ENCODE measurements at regions not wholly inside any gene's neighbourhood (a gene's known extent, or its start where the extent isn't known, plus 50 kb on each side); places are given as distances from the start of the nearest gene placed in this dataset.

DNA sequence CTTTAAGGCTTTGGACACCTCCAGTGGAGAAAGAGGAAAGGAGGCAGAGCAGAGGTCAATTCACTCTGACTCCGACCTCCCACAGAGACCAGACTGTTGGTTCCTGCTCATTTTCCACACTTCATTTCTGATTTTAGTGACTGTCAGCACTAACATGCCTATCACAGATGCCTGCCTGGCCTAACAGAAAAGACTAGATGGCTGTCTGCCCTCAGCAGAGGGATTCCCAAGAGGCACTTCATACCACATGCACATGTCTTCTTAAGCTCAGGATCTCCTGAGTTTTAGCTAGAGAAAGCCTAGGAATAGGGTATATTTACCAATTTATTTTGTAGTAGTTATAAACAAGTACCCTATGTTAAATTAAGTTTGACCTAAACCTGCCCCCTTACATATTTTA lies 336.0 kb downstream of the ENC1 start:
- TF ChIP-seq EZH2phosphoT487 (IDR thresholded peaks at IDR 0.05; ENCODE audit: borderline replicate concordance) = no peak
- no peak for TF ChIP-seq CTCF (conservative IDR thresholded peaks at IDR 0.05; ENCODE audit: low read length)
- Histone ChIP-seq H3K27me3 (ENCODE audit: insufficient read depth, low read length, poor library complexity, severe bottlenecking) (peaks cover 4% of the 10 kb centered on the region), H3K9me2 (replicated peaks; ENCODE audit: low read depth, low read length) (no peaks in the 10 kb centered on the region), H3K9me3 (ENCODE audit: insufficient read depth, low read depth, low read length) (no peaks in the 10 kb centered on the region), H3K4me1 (ENCODE audit: insufficient read depth, low read length, poor library complexity, severe bottlenecking) (no peaks in the 10 kb centered on the region), H2AFZ (ENCODE audit: low read length) (no peak overlapping the region), H3K36me3 (ENCODE audit: insufficient read depth, low read length) (no peaks in the 10 kb centered on the region), H3F3A (ENCODE audit: low read depth) (no peaks in the 10 kb centered on the region), H3K4me3 (ENCODE audit: low read length, poor library complexity, severe bottlenecking) (no peak overlapping the region), H3K4me2 (ENCODE audit: low read depth, low read length, poor library complexity, severe bottlenecking) (no peak overlapping the region), H3K9ac (ENCODE audit: low read depth, low read length, poor library complexity, severe bottlenecking) (no peak overlapping the region), H3K79me2 (ENCODE audit: insufficient read depth, low read length) (no peaks in the 10 kb centered on the region), H4K20me1 (ENCODE audit: insufficient read depth, low read length, poor library complexity, severe bottlenecking) (no peaks in the 10 kb centered on the region)

- Histone ChIP-seq H2AFZ (ENCODE audit: low read length) (no peak overlapping the region), H3K4me2 (ENCODE audit: low read depth, low read length, poor library complexity, severe bottlenecking) (no peak overlapping the region), H3K36me3 (ENCODE audit: insufficient read depth, low read length) (no peaks in the 10 kb centered on the region), H3F3A (ENCODE audit: low read depth) (no peaks in the 10 kb centered on the region), H3K4me3 (ENCODE audit: low read length, poor library complexity, severe bottlenecking) (no peak overlapping the region), H3K27me3 (ENCODE audit: insufficient read depth, low read length, poor library complexity, severe bottlenecking) (peaks cover 4% of the 10 kb centered on the region), H3K9me3 (ENCODE audit: insufficient read depth, low read depth, low read length) (no peaks in the 10 kb centered on the region), H3K9ac (ENCODE audit: low read depth, low read length, poor library complexity, severe bottlenecking) (no peak overlapping the region), H3K4me1 (ENCODE audit: insufficient read depth, low read length, poor library complexity, severe bottlenecking) (no peaks in the 10 kb centered on the region), H3K79me2 (ENCODE audit: insufficient read depth, low read length) (no peaks in the 10 kb centered on the region), H4K20me1 (ENCODE audit: insufficient read depth, low read length, poor library complexity, severe bottlenecking) (no peaks in the 10 kb centered on the region), H3K9me2 (replicated peaks; ENCODE audit: low read depth, low read length) (no peaks in the 10 kb centered on the region)
- TF ChIP-seq EZH2phosphoT487 (IDR thresholded peaks at IDR 0.05; ENCODE audit: borderline replicate concordance) (no peak), CTCF (conservative IDR thresholded peaks at IDR 0.05; ENCODE audit: low read length) (no peak)
Measured at GRCh38 chr5:74303578-74303977, 336.9 kb downstream of the ENC1 start.

DNA sequence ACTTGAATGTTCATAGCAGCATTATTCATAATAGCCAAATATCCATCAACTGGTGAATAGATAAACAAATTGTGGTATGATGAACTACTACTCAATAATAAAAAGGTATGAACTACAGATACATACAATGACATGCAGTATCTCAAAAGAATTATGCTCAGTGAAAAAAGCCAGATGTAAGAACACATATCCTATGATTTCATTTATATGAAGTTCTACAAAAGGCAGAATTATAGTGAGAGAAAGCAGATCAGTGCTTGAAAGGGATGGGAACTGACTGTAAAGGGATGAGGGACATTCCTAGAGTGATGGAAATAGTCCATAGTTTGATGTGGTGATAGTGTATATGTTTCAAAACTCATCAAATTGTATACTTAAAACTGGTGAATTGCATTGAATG lies 339.0 kb downstream of the ENC1 start:
- Histone ChIP-seq H3K9me2 (replicated peaks; ENCODE audit: low read depth, low read length) (no peaks in the 10 kb centered on the region), H3K4me2 (ENCODE audit: low read depth, low read length, poor library complexity, severe bottlenecking) (no peak overlapping the region), H3K9me3 (ENCODE audit: insufficient read depth, low read depth, low read length) (no peaks in the 10 kb centered on the region), H3K79me2 (ENCODE audit: insufficient read depth, low read length) (no peaks in the 10 kb centered on the region), H3F3A (ENCODE audit: low read depth) (no peaks in the 10 kb centered on the region), H3K4me3 (ENCODE audit: low read length, poor library complexity, severe bottlenecking) (no peak overlapping the region), H3K4me1 (ENCODE audit: insufficient read depth, low read length, poor library complexity, severe bottlenecking) (no peaks in the 10 kb centered on the region), H3K36me3 (ENCODE audit: insufficient read depth, low read length) (no peaks in the 10 kb centered on the region), H3K9ac (ENCODE audit: low read depth, low read length, poor library complexity, severe bottlenecking) (no peak overlapping the region), H4K20me1 (ENCODE audit: insufficient read depth, low read length, poor library complexity, severe bottlenecking) (no peaks in the 10 kb centered on the region), H2AFZ (ENCODE audit: low read length) (no peak overlapping the region), H3K27me3 (ENCODE audit: insufficient read depth, low read length, poor library complexity, severe bottlenecking) (peaks cover 4% of the 10 kb centered on the region)
- TF ChIP-seq CTCF (conservative IDR thresholded peaks at IDR 0.05; ENCODE audit: low read length) (no peak), EZH2phosphoT487 (IDR thresholded peaks at IDR 0.05; ENCODE audit: borderline replicate concordance) (no peak)

All from Loucy (cell line).